ENCODE measurements at regions not wholly inside any gene's neighbourhood (a gene's known extent, or its start where the extent isn't known, plus 50 kb on each side); places are given as distances from the start of the nearest gene placed in this dataset.
"Not testable (repeated sequence)": the region's sequence is repeated elsewhere in the genome, so short reads cannot be mapped to it uniquely, and the experiment has no call there.

DNA sequence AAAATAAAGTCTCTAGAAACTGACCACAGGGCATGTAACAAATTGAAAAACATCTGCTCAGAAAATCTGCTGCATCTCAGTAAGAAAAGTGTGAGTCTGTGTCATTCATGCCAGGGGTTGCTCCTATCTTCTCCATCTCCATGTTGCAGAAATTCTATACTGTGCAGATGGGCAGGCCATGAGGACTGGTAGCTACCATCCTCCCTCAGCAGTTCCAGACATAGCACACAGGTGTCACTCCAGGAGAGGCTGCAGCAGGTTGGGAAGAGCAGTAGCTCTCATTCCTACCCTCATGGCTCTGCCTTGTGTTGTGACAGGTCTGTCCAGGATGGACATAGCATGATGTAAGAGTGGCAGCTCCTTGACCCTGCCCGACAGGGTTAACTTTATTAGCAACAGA lies 173.4 kb downstream of the NDUFS4 start:
- no peak overlapping the region for H3K27ac Mint-ChIP-seq
- no peaks in the 10 kb centered on the region for H3K27me3 Mint-ChIP-seq (ENCODE audit: low read depth)
- H3K4me1 Mint-ChIP-seq, result no peaks in the 10 kb centered on the region

DNA sequence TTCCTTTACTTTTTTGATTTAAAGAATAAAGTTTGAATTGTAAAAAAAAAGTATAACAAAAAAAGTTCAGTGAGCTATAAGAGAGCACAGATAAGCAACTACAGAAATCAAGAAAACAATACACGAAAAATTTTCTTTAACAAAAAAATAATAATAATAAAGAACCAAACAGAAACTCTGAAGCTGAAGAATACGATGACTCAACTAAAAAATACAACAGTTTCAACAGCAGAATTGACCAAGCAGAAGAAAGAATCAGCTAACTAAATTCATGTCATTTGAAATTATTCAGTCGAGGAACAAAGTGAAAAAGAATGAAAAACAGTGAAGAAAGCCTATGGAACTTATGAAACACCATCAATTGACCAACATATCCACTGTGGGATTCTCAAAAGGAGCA lies 177.7 kb downstream of the NDUFS4 start:
- H3K9me3 Mint-ChIP-seq, result peaks cover 3% of the 10 kb centered on the region
- no peaks in the 10 kb centered on the region for H3K36me3 Mint-ChIP-seq (ENCODE audit: low read depth)
- TF ChIP-seq, protein P1, sequence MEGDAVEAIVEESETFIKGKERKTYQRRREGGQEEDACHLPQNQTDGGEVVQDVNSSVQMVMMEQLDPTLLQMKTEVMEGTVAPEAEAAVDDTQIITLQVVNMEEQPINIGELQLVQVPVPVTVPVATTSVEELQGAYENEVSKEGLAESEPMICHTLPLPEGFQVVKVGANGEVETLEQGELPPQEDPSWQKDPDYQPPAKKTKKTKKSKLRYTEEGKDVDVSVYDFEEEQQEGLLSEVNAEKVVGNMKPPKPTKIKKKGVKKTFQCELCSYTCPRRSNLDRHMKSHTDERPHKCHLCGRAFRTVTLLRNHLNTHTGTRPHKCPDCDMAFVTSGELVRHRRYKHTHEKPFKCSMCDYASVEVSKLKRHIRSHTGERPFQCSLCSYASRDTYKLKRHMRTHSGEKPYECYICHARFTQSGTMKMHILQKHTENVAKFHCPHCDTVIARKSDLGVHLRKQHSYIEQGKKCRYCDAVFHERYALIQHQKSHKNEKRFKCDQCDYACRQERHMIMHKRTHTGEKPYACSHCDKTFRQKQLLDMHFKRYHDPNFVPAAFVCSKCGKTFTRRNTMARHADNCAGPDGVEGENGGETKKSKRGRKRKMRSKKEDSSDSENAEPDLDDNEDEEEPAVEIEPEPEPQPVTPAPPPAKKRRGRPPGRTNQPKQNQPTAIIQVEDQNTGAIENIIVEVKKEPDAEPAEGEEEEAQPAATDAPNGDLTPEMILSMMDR (IDR thresholded peaks at IDR 0.05; ENCODE audit: unreplicated experiment in 3 of 3), result no peak
- no peak overlapping the region for H3K4me3 Mint-ChIP-seq
- H3K27ac Mint-ChIP-seq, result no peak overlapping the region
- no peaks in the 10 kb centered on the region for H3K4me1 Mint-ChIP-seq
- no peaks in the 10 kb centered on the region for H3K27me3 Mint-ChIP-seq (ENCODE audit: low read depth)

More for the DNA sequence above, 173.4 kb downstream of the NDUFS4 start:
- no peaks in the 10 kb centered on the region for H3K36me3 Mint-ChIP-seq (ENCODE audit: low read depth)
- H3K9me3 Mint-ChIP-seq, result peaks cover 3% of the 10 kb centered on the region
- no peak overlapping the region for H3K4me3 Mint-ChIP-seq
- TF ChIP-seq, protein P1 (IDR thresholded peaks at IDR 0.05; ENCODE audit: unreplicated experiment in 3 of 3), result no peak

DNA sequence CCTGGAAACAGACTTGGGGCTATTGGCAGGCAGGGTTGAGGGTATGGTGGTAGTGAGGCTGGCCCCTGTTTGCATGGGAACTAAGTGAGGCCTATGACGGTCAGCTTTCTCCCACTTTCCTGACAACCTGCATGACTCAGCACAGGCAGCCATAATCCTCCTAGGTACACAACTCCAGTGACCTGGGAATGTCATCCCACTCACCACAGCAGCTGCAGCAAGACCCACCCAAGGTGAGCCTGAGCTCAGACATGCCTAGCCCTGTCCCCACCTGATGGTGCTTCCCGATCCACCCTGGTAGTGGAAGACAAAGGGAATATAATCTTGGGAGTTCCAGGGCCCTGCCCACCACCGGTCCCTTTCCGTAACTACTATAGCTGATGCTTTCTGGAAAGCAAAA lies 178.7 kb downstream of the NDUFS4 start:
- Mint-ChIP-seq H3K4me1 (no peaks in the 10 kb centered on the region), H3K4me3 (no peak overlapping the region), H3K9me3 (peaks cover 3% of the 10 kb centered on the region), H3K27me3 (ENCODE audit: low read depth) (no peaks in the 10 kb centered on the region), H3K36me3 (ENCODE audit: low read depth) (no peaks in the 10 kb centered on the region), H3K27ac (no peak overlapping the region)
- TF ChIP-seq, protein P1 (IDR thresholded peaks at IDR 0.05; ENCODE audit: unreplicated experiment in 3 of 3), result no peak

DNA sequence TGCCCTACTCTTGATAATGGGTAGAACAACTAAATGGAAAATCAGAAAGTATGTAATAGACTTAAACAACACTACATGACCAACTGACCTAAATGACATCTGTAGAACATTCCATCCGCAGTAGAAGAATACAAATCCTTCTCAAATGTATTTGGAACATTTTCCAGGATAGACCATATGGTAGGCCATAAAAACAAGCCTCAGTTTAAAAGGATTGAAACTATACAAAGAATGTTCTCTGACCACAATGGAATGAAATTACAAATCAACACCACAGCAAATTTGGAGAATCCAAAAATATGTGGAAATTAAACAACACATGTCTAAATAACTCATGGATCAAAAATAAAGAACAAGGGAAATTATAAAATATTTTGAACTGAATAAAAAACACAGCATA lies 189.2 kb downstream of the NDUFS4 start:
- Mint-ChIP-seq H3K4me1 (no peaks in the 10 kb centered on the region), H3K9me3 (peaks cover 46% of the 10 kb centered on the region), H3K27me3 (ENCODE audit: low read depth) (no peaks in the 10 kb centered on the region), H3K27ac (no peak overlapping the region), H3K4me3 (no peak overlapping the region), H3K36me3 (ENCODE audit: low read depth) (peaks cover 6% of the 10 kb centered on the region)
- TF ChIP-seq, protein P1 (IDR thresholded peaks at IDR 0.05; ENCODE audit: unreplicated experiment in 3 of 3), result no peak

DNA sequence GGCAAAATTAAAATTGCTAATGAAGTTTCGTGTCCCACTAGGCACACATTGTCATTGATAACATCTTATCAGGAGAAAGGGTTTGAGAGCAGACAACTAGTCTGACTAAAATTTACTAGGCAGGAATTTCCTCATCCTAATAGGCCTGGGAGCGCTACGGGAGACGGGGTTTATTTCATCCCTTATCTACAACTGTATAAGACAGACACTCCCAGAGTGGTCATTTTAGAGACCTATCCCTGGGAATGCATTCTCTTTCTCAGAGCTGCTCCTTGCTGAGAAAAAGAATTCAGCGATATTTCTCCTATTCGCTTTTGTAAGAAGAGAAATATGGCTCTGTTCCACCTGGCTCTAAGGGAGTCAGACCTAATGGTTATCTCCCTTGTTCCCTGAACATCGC lies 191.8 kb downstream of the NDUFS4 start:
- H3K36me3 Mint-ChIP-seq (ENCODE audit: low read depth); H3K27ac Mint-ChIP-seq; H3K27me3 Mint-ChIP-seq (ENCODE audit: low read depth); H3K4me3 Mint-ChIP-seq; H3K4me1 Mint-ChIP-seq: not testable (repeated sequence)
- peaks cover 48% of the 10 kb centered on the region for H3K9me3 Mint-ChIP-seq

DNA sequence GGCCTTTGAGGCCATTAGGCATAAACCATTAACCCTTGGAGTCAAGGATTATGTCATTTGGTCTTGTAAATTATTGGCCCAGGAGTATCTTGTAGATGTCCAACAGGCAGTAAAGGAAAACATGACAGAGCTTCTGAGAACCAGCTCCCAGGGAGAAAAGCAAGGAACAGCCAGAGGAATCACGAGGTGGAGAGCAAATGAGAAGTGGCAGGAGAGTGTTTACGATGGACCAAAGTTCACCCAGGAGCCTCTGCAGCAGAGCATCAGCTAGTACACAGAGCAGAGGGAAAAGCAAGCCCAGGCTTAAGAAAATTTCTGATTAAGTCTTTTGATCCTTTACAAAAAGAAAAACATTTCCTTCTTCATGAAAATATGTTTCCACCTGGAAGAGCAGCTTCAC lies 206.2 kb downstream of the NDUFS4 start:
- Mint-ChIP-seq H3K4me1 (no peaks in the 10 kb centered on the region), H3K36me3 (ENCODE audit: low read depth) (no peaks in the 10 kb centered on the region), H3K9me3 (peaks cover 7% of the 10 kb centered on the region), H3K27ac (peak overlapping the region in 1 of 3 experiments; percentile 18), H3K4me3 (no peak overlapping the region), H3K27me3 (ENCODE audit: low read depth) (no peaks in the 10 kb centered on the region)
- TF ChIP-seq, protein P1 (IDR thresholded peaks at IDR 0.05; ENCODE audit: unreplicated experiment in 3 of 3), result no peak
